ENCODE measurements at regions not wholly inside any gene's neighbourhood (a gene's known extent, or its start where the extent isn't known, plus 50 kb on each side); places are given as distances from the start of the nearest gene placed in this dataset.

- no peak for DNase-seq (ENCODE audit: low read depth)
- no peak overlapping the region for H3K4me3 ChIP-seq (ENCODE audit: low read depth, low read length)
- TF ChIP-seq CTCF (IDR thresholded peaks at IDR 0.05; ENCODE audit: low read depth, low read length, missing control alignments): no peak
Measured at GRCh38 chr16:86202267-86202666, 303.3 kb downstream of the IRF8 start.

DNA sequence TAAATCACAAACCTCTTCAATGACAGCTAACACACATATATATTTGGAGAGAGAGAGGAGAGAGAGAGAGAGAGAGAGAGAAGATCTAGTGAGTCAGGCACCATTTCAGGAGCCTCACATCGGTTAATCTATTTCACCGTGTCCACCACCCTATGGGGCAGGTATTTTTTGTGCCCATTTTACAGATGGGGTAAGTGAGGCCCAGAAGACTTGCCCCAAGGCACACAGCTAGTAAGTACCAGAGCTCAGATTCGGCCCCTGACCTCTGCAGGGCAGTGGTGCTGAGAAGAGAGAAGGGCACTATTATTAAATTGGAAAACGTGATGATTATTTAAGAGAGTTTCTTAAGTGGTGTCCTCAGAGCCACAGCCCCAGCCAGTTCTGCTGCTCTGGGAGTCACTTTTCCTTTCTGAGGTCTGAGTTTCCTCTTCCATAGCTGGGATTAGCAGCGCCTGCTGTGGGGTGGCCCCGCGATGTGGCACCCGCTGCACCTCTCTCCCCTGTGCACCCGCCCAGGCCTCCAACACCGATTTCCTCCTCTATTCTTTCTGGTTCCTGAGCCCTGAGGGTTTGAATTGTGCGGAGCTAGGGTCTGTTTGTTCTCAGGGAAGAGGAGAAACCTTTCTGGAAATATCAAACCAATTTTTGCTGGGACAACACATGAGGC lies 303.9 kb downstream of the IRF8 start:
- H3K4me3 ChIP-seq (ENCODE audit: low read depth, low read length): no peak overlapping the region
- no peak for TF ChIP-seq CTCF (IDR thresholded peaks at IDR 0.05; ENCODE audit: low read depth, low read length, missing control alignments)
- DNase-seq (ENCODE audit: low read depth): no peak

DNA sequence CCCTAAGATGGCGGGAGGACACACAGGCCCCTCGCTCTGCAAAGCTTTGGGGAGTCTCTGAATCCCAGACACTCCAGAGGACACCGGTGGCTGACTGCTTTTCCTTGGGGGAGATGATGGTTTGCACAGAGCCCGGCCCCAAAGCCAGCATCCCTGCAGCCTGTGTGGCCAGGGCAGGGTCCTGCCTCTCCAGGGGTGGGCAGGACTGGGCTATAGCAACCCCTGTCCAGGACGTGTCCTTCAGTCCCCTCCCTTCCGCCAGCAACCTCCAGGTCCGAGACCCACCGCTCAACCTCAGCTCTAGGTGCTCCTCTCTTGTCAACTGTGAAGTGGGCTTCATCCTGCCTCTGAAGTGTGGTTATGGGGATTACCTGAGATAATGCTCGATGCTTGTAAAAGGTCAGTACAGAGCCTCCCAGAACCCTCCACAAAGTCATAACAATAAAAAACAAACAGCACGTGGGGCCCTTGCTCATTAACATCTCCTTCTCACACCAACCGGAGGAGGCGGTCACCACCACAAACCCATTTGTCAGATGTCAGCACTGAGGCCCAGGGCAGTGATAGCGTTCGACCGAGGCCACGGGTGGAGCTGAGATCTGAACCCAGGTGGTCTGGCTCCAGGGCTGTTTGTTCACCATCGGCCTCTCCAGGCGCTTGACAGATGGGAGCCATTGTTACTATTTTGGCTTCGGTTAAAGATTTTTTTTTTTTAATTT lies 304.8 kb downstream of the IRF8 start:
- TF ChIP-seq CTCF (IDR thresholded peaks at IDR 0.05; ENCODE audit: low read depth, low read length, missing control alignments): no peak
- no peak for DNase-seq (ENCODE audit: low read depth)
- no peak overlapping the region for H3K4me3 ChIP-seq (ENCODE audit: low read depth, low read length)

GRCh38 chr16:86205521-86206245 lies 304.6 kb upstream of the FOXF1 start:
- TF ChIP-seq CTCF (IDR thresholded peaks at IDR 0.05; ENCODE audit: low read depth, low read length, missing control alignments): no peak
- no peak for DNase-seq (ENCODE audit: low read depth)
- H3K4me3 ChIP-seq (ENCODE audit: low read depth, low read length): no peak overlapping the region

DNA sequence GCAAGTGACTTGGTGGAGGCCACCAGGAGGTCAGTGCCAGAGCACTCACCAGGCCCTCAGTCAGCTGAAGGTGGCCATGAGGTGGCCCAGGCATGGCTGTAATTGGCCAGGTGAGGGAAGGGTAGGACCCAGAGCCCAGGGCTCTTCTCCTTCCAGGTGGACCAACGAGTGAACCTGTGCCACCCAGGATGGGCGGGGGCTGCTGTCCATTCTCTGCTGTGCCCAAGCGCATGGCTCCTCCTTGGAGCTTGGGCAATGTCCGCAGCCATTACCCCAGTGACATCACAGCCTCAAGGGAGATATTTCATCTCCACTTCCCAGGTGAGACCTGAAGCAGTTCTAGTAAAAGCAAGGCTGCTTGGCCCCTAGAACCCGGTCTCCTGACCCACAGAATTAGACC lies 303.0 kb upstream of the FOXF1 start:
- no peak for TF ChIP-seq CTCF (IDR thresholded peaks at IDR 0.05; ENCODE audit: low read depth, low read length, missing control alignments)
- no peak overlapping the region for H3K4me3 ChIP-seq (ENCODE audit: low read depth, low read length)
- DNase-seq (ENCODE audit: low read depth): no peak

DNA sequence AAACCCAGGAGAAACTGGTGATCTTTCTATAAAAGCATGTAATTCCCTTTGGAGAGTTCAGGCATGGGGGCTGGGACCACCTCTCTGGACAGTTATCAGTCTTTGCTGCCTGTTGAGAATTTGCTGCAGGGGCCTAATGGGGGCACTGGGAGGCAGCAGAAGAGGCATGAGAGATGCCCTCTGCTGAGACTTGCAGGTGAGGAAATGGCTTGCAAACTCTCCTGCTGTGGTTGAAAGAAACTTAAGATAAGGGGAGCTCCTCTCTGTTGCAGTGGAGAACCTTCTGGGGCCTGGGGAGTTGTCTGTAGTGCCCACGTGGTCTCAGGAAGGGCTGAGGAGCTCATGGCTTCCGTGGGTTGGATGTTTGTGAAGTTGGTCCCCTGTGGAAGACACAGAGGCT lies 301.1 kb upstream of the FOXF1 start:
- no peak for TF ChIP-seq CTCF (IDR thresholded peaks at IDR 0.05; ENCODE audit: low read depth, low read length, missing control alignments)
- H3K4me3 ChIP-seq (ENCODE audit: low read depth, low read length): no peak overlapping the region
- no peak for DNase-seq (ENCODE audit: low read depth)

Data from GM12864 (cell line).